Left colon (tissue), 2 donors: ENCODE measurements at regions not wholly inside any gene's neighbourhood (a gene's known extent, or its start where the extent isn't known, plus 50 kb on each side); places are given as distances from the start of the nearest gene placed in this dataset.

ENCODE experiments used
- ATAC-seq: fragments of 200-7000 bp; cut with Tn5 transposase; one replicate; pipeline ENCODE4 v1.9.1; 2020; ENCODE audit warnings: mild to moderate bottlenecking, moderate library complexity
- DNase-seq, 2 donors: peaks; one replicate each; pipeline ENCODE4 v3.0.0-alpha.2; 2020
- intact Hi-C, 2 donors: fragments of 100-400 bp; cut with DNase I in 1 of 2; cut with micrococcal nuclease in 1 of 2; formaldehyde crosslinking; loops; one replicate each; pipeline versions ENCODE4 v1.11.2 to v1.14.0; 2022; cut with DNase I, micrococcal nuclease
- donor health status: DM: no; HTN: no; CAD: no.
- donor health status: DM: yes; HTN: yes; CAD: no.

- DNase-seq (no peak), ATAC-seq (no peak)
- intact Hi-C loops = no loop called here
Measured at GRCh38 chr20:50400705-50401586, 109.2 kb upstream of the PTPN1 start.

- DNase-seq (no peak), ATAC-seq (no peak)
- intact Hi-C loops = no loop called here
Measured at GRCh38 chr20:50401587-50402418, 108.4 kb upstream of the PTPN1 start.

GRCh38 chr20:50403565-50404418 lies 106.4 kb upstream of the PTPN1 start:
- ATAC-seq = no peak
- intact Hi-C loops = no loop called here

GRCh38 chr20:50404419-50405234 lies 105.6 kb upstream of the PTPN1 start:
- ATAC-seq (no peak), DNase-seq (no peak)
- intact Hi-C loops = no loop called here

More at GRCh38 chr20:50403565-50404418, 106.4 kb upstream of the PTPN1 start:
- no peak for DNase-seq

GRCh38 chr20:50405235-50405914 lies 104.8 kb upstream of the PTPN1 start:
- intact Hi-C loops = no loop called here
- DNase-seq = no peak
- no peak for ATAC-seq

- DNase-seq (no peak), ATAC-seq (no peak)
- intact Hi-C loops = no loop called here
Measured at GRCh38 chr20:50405915-50406609, 104.1 kb upstream of the PTPN1 start.

- DNase-seq = no peak
- intact Hi-C loops = no loop called here
- no peak for ATAC-seq
Measured at GRCh38 chr20:50406610-50407136, 103.5 kb upstream of the PTPN1 start.

GRCh38 chr20:50408526-50409364 lies 101.4 kb upstream of the PTPN1 start:
- no peak for DNase-seq
- ATAC-seq = no peak
- intact Hi-C loops = no loop called here

GRCh38 chr20:50409495-50409894 lies 100.7 kb upstream of the PTPN1 start:
- no peak for ATAC-seq

GRCh38 chr20:50410343-50410742 lies 99.8 kb upstream of the PTPN1 start:
- intact Hi-C loops = no loop called here
- no peak for DNase-seq
- no peak for ATAC-seq

More at GRCh38 chr20:50409495-50409894, 100.7 kb upstream of the PTPN1 start:
- DNase-seq = no peak
- intact Hi-C loops = no loop called here

GRCh38 chr20:50412069-50412468 lies 98.1 kb upstream of the PTPN1 start:
- no peak for DNase-seq
- intact Hi-C loops = no loop called here
- no peak for ATAC-seq

GRCh38 chr20:50412499-50412898 lies 97.7 kb upstream of the PTPN1 start:
- intact Hi-C loops = no loop called here
- DNase-seq (no peak), ATAC-seq (no peak)

GRCh38 chr20:50413088-50413500 lies 97.1 kb upstream of the PTPN1 start:
- DNase-seq (no peak), ATAC-seq (no peak)
- intact Hi-C loops = no loop called here

GRCh38 chr20:50415021-50415515 lies 95.1 kb upstream of the PTPN1 start:
- peak; percentile 55 for ATAC-seq
- intact Hi-C loops = no loop called here
- no peak for DNase-seq

GRCh38 chr20:50415516-50416268 lies 94.5 kb upstream of the PTPN1 start:
- DNase-seq (peak; percentile 97 to 99), ATAC-seq (peak; percentile 93)
- intact Hi-C loops = no loop called here
